DND-41 (cell line): ENCODE measurements at regions not wholly inside any gene's neighbourhood (a gene's known extent, or its start where the extent isn't known, plus 50 kb on each side); places are given as distances from the start of the nearest gene placed in this dataset.

Source experiments
- ATAC-seq: fragments of 200-7000 bp; cut with Tn5 transposase; 3 replicates; pipeline ENCODE4 v1.9.1; 2021; ENCODE audit warnings: low read depth; ENCODE audit not compliant: insufficient read depth
- DNase-seq: peaks from one replicate; pipeline ENCODE4 v3.0.0-alpha.2; 2020
- H2AFZ ChIP-seq: 2 replicates; pipeline ENCODE4 v1.6.0; 2012; ENCODE audit warnings: low read depth, low read length
- H3K27ac ChIP-seq: 2 replicates; pipeline ENCODE4 v1.5.1; 2012; ENCODE audit warnings: low read length, inconsistent platforms
- H3K27me3 ChIP-seq: fragments of 200-600 bp; sonication (generic); 2 replicates; pipeline ENCODE4 v1.6.0; 2012; ENCODE audit warnings: low read length, mild to moderate bottlenecking, inconsistent platforms; ENCODE audit not compliant: insufficient read depth, poor library complexity
- H3K36me3 ChIP-seq: 2 replicates; pipeline ENCODE4 v1.5.1; 2012; ENCODE audit warnings: low read length, inconsistent platforms; ENCODE audit not compliant: insufficient read depth
- H3K4me1 ChIP-seq: 2 replicates; pipeline ENCODE4 v1.5.1; 2012; ENCODE audit warnings: mild to moderate bottlenecking, low read length; ENCODE audit not compliant: insufficient read depth
- H3K4me2 ChIP-seq: 2 replicates; pipeline ENCODE4 v1.6.0; 2012; ENCODE audit warnings: mild to moderate bottlenecking, moderate library complexity, low read length, inconsistent platforms; ENCODE audit not compliant: insufficient read depth
- H3K4me3 ChIP-seq, 2 experiments: fragments of 200-600 bp in 1 of 2; shearing (Covaris generic) in 1 of 2; 2 replicates each; pipeline ENCODE4 v1.5.1; 2012 to 2016; ENCODE audit warnings: inconsistent platforms in 2 of 2, low read length in 2 of 2, mild to moderate bottlenecking in 2 of 2, low read depth in 1 of 2, moderate library complexity in 1 of 2
- H3K79me2 ChIP-seq: 2 replicates; pipeline ENCODE4 v1.6.0; 2012; ENCODE audit warnings: low read length, inconsistent platforms; ENCODE audit not compliant: insufficient read depth
- H3K9ac ChIP-seq: 2 replicates; pipeline ENCODE4 v1.6.0; 2012; ENCODE audit warnings: low read depth, mild to moderate bottlenecking, inconsistent platforms, low read length, moderate library complexity
- H3K9me3 ChIP-seq: 2 replicates; pipeline ENCODE4 v1.5.1; 2012; ENCODE audit warnings: low read length, moderate library complexity, mild to moderate bottlenecking, inconsistent platforms; ENCODE audit not compliant: insufficient read depth, severe bottlenecking
- H4K20me1 ChIP-seq: 2 replicates; pipeline ENCODE4 v1.6.0; 2012; ENCODE audit warnings: low read length; ENCODE audit not compliant: insufficient read depth
- EZH2 ChIP-seq: IDR thresholded peaks from 3 replicates; pipeline ENCODE4 v1.6.1; 2012; ENCODE audit warnings: borderline replicate concordance, low read depth, mild to moderate bottlenecking, moderate library complexity, low read length, inconsistent platforms; ENCODE audit not compliant: severe bottlenecking
- TF ChIP-seq, protein P1 (sequence below): IDR thresholded peaks from 2 replicates; pipeline ENCODE4 v1.5.1; 2012; ENCODE audit warnings: borderline replicate concordance, low read length, moderate library complexity, mild to moderate bottlenecking; ENCODE audit not compliant: poor library complexity, severe bottlenecking; ENCODE audit errors: extremely low read depth

DNA sequence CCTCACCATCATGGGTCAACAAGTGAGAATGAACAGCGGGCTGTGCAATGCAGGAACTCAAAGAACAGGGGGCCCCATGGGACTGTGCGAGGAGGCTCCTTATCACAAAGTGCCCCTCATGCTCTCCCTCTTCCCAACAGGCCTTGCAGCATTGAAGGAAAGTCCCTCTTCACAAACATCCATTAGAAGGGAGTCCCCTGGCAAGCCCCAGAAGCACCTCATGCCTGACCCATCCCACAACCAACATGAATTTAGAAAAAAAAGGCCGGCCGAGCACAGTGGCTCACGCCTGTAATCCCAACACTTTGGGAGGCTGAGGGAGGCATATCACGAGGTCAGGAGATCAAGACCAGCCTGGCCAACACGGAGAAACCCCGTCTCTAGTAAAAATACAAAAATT is 122.6 kb upstream of the FSTL4 start:
- Histone ChIP-seq H3K27ac (no peak overlapping the region), H3K4me1 (no peaks in the 10 kb centered on the region), H3K27me3 (peaks cover 4% of the 10 kb centered on the region), H3K4me2 (no peak overlapping the region), H4K20me1 (no peaks in the 10 kb centered on the region), H3K36me3 (no peaks in the 10 kb centered on the region), H3K79me2 (no peaks in the 10 kb centered on the region), H3K9me3 (peaks cover 8% of the 10 kb centered on the region), H3K4me3 (no peak overlapping the region), H3K9ac (no peak overlapping the region), H2AFZ (no peak overlapping the region)
- no peak for TF ChIP-seq EZH2
- TF ChIP-seq, protein P1, sequence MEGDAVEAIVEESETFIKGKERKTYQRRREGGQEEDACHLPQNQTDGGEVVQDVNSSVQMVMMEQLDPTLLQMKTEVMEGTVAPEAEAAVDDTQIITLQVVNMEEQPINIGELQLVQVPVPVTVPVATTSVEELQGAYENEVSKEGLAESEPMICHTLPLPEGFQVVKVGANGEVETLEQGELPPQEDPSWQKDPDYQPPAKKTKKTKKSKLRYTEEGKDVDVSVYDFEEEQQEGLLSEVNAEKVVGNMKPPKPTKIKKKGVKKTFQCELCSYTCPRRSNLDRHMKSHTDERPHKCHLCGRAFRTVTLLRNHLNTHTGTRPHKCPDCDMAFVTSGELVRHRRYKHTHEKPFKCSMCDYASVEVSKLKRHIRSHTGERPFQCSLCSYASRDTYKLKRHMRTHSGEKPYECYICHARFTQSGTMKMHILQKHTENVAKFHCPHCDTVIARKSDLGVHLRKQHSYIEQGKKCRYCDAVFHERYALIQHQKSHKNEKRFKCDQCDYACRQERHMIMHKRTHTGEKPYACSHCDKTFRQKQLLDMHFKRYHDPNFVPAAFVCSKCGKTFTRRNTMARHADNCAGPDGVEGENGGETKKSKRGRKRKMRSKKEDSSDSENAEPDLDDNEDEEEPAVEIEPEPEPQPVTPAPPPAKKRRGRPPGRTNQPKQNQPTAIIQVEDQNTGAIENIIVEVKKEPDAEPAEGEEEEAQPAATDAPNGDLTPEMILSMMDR: no peak
- DNase-seq (no peak), ATAC-seq (no peak)

DNA sequence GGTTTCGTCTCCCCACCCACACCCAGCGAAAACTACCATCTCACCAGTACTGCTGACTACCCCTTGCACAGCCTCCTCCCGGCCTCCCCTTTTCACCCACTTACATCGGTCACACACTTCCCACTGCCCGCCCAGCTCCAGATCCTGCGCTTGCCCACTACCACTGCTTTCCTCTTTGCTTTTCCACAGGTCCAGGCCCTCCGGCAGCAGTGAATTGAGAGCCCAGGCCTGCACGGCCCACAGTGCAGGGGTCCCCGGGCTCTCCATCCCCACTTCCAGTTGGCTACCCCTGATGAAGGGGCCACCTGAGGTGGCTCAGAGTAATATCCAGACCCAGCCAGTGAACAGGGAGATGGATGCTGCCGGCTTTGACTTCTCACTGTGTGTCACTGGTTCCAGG is 120.2 kb upstream of the FSTL4 start:
- Histone ChIP-seq H4K20me1 (no peaks in the 10 kb centered on the region), H3K27me3 (peaks cover 4% of the 10 kb centered on the region), H3K4me2 (no peak overlapping the region), H3K27ac (no peak overlapping the region), H2AFZ (no peak overlapping the region), H3K4me3 (no peak overlapping the region), H3K9me3 (peaks cover 9% of the 10 kb centered on the region), H3K4me1 (no peaks in the 10 kb centered on the region), H3K79me2 (no peaks in the 10 kb centered on the region), H3K9ac (no peak overlapping the region), H3K36me3 (no peaks in the 10 kb centered on the region)
- DNase-seq (no peak), ATAC-seq (no peak)
- TF ChIP-seq, protein P1: no peak

DNA sequence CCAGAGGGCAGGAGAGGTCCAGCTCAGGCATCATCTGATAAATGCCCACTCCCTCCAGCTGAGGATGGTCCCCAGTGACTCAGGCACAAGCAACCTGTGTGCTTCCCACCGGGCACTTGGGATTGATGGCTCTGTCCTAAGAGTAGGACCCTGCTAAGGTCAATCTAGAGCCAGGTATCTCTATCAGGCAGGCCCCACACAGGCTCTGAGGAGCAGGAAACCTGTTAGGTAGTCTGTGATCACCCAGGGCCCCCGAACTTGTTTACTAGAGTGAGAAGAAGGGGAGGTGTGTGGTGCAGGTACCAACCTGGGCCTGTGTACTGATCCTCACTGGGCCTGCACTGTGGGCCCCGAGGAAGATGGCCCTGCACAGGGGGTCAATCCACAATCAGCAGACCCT is 119.6 kb upstream of the FSTL4 start:
- H4K20me1 ChIP-seq: no peaks in the 10 kb centered on the region
- no peaks in the 10 kb centered on the region for H3K79me2 ChIP-seq
- TF ChIP-seq, protein P1: no peak
- no peak for TF ChIP-seq EZH2
- no peaks in the 10 kb centered on the region for H3K36me3 ChIP-seq
- peaks cover 9% of the 10 kb centered on the region for H3K9me3 ChIP-seq
- no peak overlapping the region for H2AFZ ChIP-seq
- H3K27ac ChIP-seq: no peak overlapping the region
- no peak overlapping the region for H3K9ac ChIP-seq
- H3K27me3 ChIP-seq: peaks cover 4% of the 10 kb centered on the region
- DNase-seq (no peak), ATAC-seq (no peak)
- H3K4me2 ChIP-seq: no peak overlapping the region
- no peak overlapping the region for H3K4me3 ChIP-seq
- no peaks in the 10 kb centered on the region for H3K4me1 ChIP-seq

DNA sequence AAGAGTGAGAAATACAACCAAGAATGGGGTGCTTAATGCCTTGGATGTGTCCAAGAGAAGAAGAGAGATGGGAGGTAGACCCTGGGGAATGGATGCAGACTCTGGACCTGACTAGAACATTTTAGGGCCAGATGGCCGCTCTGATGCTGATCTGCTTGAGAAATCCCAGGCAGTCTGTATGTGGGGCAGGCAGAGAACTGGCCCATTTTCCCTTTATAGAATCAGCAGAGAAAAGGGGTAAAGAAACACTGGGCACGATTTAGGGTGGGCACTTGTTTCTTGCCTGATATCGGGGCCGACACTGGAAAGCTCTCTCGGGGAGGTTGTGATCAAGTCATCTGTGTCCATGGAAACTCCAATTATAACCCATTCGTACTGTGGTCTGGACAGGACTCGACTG is 118.5 kb upstream of the FSTL4 start:
- TF ChIP-seq EZH2: no peak
- TF ChIP-seq, protein P1: no peak
- Histone ChIP-seq H3K9ac (no peak overlapping the region), H3K27ac (no peak overlapping the region), H3K27me3 (peaks cover 4% of the 10 kb centered on the region), H3K9me3 (peaks cover 9% of the 10 kb centered on the region), H3K4me3 (no peak overlapping the region), H3K4me1 (no peaks in the 10 kb centered on the region), H3K36me3 (no peaks in the 10 kb centered on the region), H3K4me2 (no peak overlapping the region), H3K79me2 (no peaks in the 10 kb centered on the region), H4K20me1 (no peaks in the 10 kb centered on the region), H2AFZ (no peak overlapping the region)
- DNase-seq (no peak), ATAC-seq (no peak)
